Spleen (tissue), 11 donors: ENCODE measurements at regions not wholly inside any gene's neighbourhood (a gene's known extent, or its start where the extent isn't known, plus 50 kb on each side); places are given as distances from the start of the nearest gene placed in this dataset.

Experiments used
- DNase-seq: peaks from one replicate; pipeline ENCODE4 v3.0.0-alpha.2; 2020
- H3K27ac ChIP-seq, 8 donors: fragments of 200-600 bp; sonication (generic) in 7 of 8; 1 replicate in 4 of 8; 2 replicates in 4 of 8; pipeline versions ENCODE4 v1.5.0 to v1.8.0; 2016 to 2021; ENCODE audit warnings: inconsistent platforms in 4 of 8, mild to moderate bottlenecking in 4 of 8, moderate library complexity in 1 of 8
- H3K27me3 ChIP-seq, 7 donors: fragments of 200-600 bp; sonication (generic) in 6 of 7; replicated peaks in 1 of 7; 1 replicate in 4 of 7; 2 replicates in 3 of 7; pipeline versions ENCODE4 v1.5.0 to v1.8.0; 2016 to 2021; ENCODE audit warnings: inconsistent platforms in 3 of 7, mild to moderate bottlenecking in 1 of 7
- H3K36me3 ChIP-seq, 6 donors: fragments of 200-600 bp; sonication (generic) in 5 of 6; 1 replicate in 4 of 6; 2 replicates in 2 of 6; pipeline versions ENCODE4 v1.5.0 to v1.8.0; 2016 to 2021; ENCODE audit warnings: inconsistent platforms in 2 of 6
- H3K4me1 ChIP-seq, 6 donors: fragments of 200-600 bp; sonication (generic) in 5 of 6; 1 replicate in 3 of 6; 2 replicates in 3 of 6; pipeline versions ENCODE4 v1.5.0 to v1.8.0; 2016 to 2021; ENCODE audit warnings: inconsistent platforms in 3 of 6
- H3K4me3 ChIP-seq, 8 donors: fragments of 200-600 bp; sonication (generic) in 7 of 8; 1 replicate in 4 of 8; 2 replicates in 4 of 8; pipeline versions ENCODE4 v1.5.0 to v1.8.0; 2016 to 2021; ENCODE audit warnings: inconsistent platforms in 4 of 8, mild to moderate bottlenecking in 4 of 8, moderate library complexity in 2 of 8
- H3K9me3 ChIP-seq, 8 donors: fragments of 200-600 bp; sonication (generic) in 7 of 8; 1 replicate in 4 of 8; 2 replicates in 4 of 8; pipeline versions ENCODE4 v1.5.0 to v1.8.0; 2016 to 2021; ENCODE audit warnings: inconsistent platforms in 4 of 8
- CTCF ChIP-seq, 11 experiments: fragments of 200-600 bp in 7 of 11; fragments of 450-650 bp in 4 of 11; sonication (generic) in 4 of 11; IDR thresholded peaks in 8 of 11; conservative IDR thresholded peaks in 3 of 11; 1 replicate in 7 of 11; 2 replicates in 4 of 11; pipeline versions ENCODE4 v1.4.0 to v1.8.0; 2016 to 2021; ENCODE audit warnings: antibody characterized with exemption in 11 of 11, inconsistent platforms in 4 of 11, mild to moderate bottlenecking in 1 of 11
- POLR2A ChIP-seq, 3 donors: fragments of 450-650 bp; IDR thresholded peaks; one replicate each; pipeline ENCODE4 v1.5.1; 2017; ENCODE audit warnings: antibody characterized with exemption in 3 of 3, mild to moderate bottlenecking in 1 of 3
- POLR2AphosphoS5 ChIP-seq, 3 donors: sonication (generic); formaldehyde crosslinking; IDR thresholded peaks; one replicate each; pipeline ENCODE4 v1.5.1; 2017; ENCODE audit warnings: antibody characterized with exemption in 3 of 3
- WGBS, 5 donors: extraction: QIAGEN DNeasy Blood & Tissue Kit in 3 of 5; methylation state at CpG; one replicate each; pipeline versions ENCODE4 v1.1.5 to v1.1.7; 2013 to 2018; 5-methylcytosine and 5-hydroxymethylcytosine counted together
- intact Hi-C: fragments of 100-400 bp; cut with DNase I; formaldehyde crosslinking; loops from one replicate; pipeline ENCODE4 v1.15.0; 2023; ENCODE audit warnings: low total_unique reads
- donor health status: healthy with polysubstance abuse.
- donor health status: DM: no; HTN: no; CAD: no; lungs with moderate emphysema.
- donor health status: DM: no; HTN: no; CAD: no.
- donor health status: Bipolar disorder and iron deficiency.
- donor health status: healthy.
- donor health status: DM: no; HTN: no; CAD: no.
- donor health status: DM: yes; HTN: yes; CAD: no.

GRCh38 chr6:169144356-169144755, 109.3 kb downstream of the THBS2 start:
- Histone ChIP-seq H3K9me3 (peaks cover 0 to 16% (median under 1%) of the 10 kb centered on the region in 8 donors), H3K36me3 (no peaks in the 10 kb centered on the region), H3K4me1 (peaks cover 0 to 3% (median 0%) of the 10 kb centered on the region in 6 donors), H3K27me3 (peaks cover 0 to 6% (median 0%) of the 10 kb centered on the region in 7 donors), H3K4me3 (no peak overlapping the region), H3K27ac (no peak overlapping the region)
- TF ChIP-seq POLR2A (IDR thresholded peaks at IDR 0.05) = no peak
- no peak for TF ChIP-seq POLR2AphosphoS5 (IDR thresholded peaks at IDR 0.05)
- no peak for TF ChIP-seq CTCF (IDR thresholded peaks at IDR 0.05 in 8 of 11, conservative IDR thresholded peaks at IDR 0.05 in 3 of 11)
- 76 to 90% (median 84%) methylated on average over 2 of the region's 2 CpGs for WGBS, 5 donors
- no peak for DNase-seq
- intact Hi-C loops = no loop called here

- 65 to 80% (median 74%) methylated on average over 8 of the region's 8 CpGs for WGBS, 5 donors
- H3K27me3 ChIP-seq = peaks cover 0 to 6% (median 0%) of the 10 kb centered on the region in 7 donors
- no peaks in the 10 kb centered on the region for H3K36me3 ChIP-seq
- H3K9me3 ChIP-seq = peaks cover 0 to 5% (median 0%) of the 10 kb centered on the region in 8 donors
- intact Hi-C loops = no loop called here
- H3K4me1 ChIP-seq = peaks cover 0 to 3% (median 0%) of the 10 kb centered on the region in 6 donors
- no peak for TF ChIP-seq POLR2A (IDR thresholded peaks at IDR 0.05)
- no peak for TF ChIP-seq CTCF (IDR thresholded peaks at IDR 0.05 in 8 of 11, conservative IDR thresholded peaks at IDR 0.05 in 3 of 11)
- no peak for TF ChIP-seq POLR2AphosphoS5 (IDR thresholded peaks at IDR 0.05)
- peak overlapping the region in 5 of 8 donors; percentile 11 to 71 (median 55) for H3K27ac ChIP-seq
- H3K4me3 ChIP-seq = no peak overlapping the region
- DNase-seq = peak; percentile 29
These were observed 111.2 kb downstream of the THBS2 start for GRCh38 chr6:169142538-169142844.

- Histone ChIP-seq H3K9me3 (peaks cover 0 to 5% (median 0%) of the 10 kb centered on the region in 8 donors), H3K27ac (peak overlapping the region in 7 of 8 donors; percentile 11 to 71 (median 44))
These were observed 111.7 kb downstream of the THBS2 start for GRCh38 chr6:169141671-169142537.

More at GRCh38 chr6:169141671-169142537, 111.7 kb downstream of the THBS2 start:
- intact Hi-C loops = no loop called here
- peak; percentile 41 for DNase-seq
- WGBS, 5 donors = 50 to 65% (median 55%) methylated on average over 15 to 18 of the region's 18 CpGs
- Histone ChIP-seq H3K27me3 (peaks cover 0 to 6% (median 0%) of the 10 kb centered on the region in 7 donors), H3K4me1 (peaks cover 0 to 3% (median 0%) of the 10 kb centered on the region in 6 donors), H3K36me3 (no peaks in the 10 kb centered on the region), H3K4me3 (no peak overlapping the region)
- no peak for TF ChIP-seq CTCF (IDR thresholded peaks at IDR 0.05 in 8 of 11, conservative IDR thresholded peaks at IDR 0.05 in 3 of 11)
- TF ChIP-seq POLR2AphosphoS5 (IDR thresholded peaks at IDR 0.05) = peak; percentile 35 to 63 (median 59)
